ENCODE measurements at regions not wholly inside any gene's neighbourhood (a gene's known extent, or its start where the extent isn't known, plus 50 kb on each side); places are given as distances from the start of the nearest gene placed in this dataset.

- no peaks in the 10 kb centered on the region for H3K36me3 ChIP-seq
- TF ChIP-seq EP300 (IDR thresholded peaks at IDR 0.05) (no peak), CTCF (IDR thresholded peaks at IDR 0.05) (no peak), POLR2A (IDR thresholded peaks at IDR 0.05) (no peak), POLR2AphosphoS5 (IDR thresholded peaks at IDR 0.05) (no peak)
- intact Hi-C loops (cut with DNase I), result no loop called here
- H3K9me3 ChIP-seq, result no peaks in the 10 kb centered on the region
- H3K4me1 ChIP-seq, result peaks cover 0 to 9% (median 3%) of the 10 kb centered on the region in 4 donors
- H3K27me3 ChIP-seq, result peaks cover 5 to 54% (median 19%) of the 10 kb centered on the region in 3 donors
- H3K27ac ChIP-seq, result no peak overlapping the region
- 85 to 89% methylated on average over 7 of the region's 7 CpGs for WGBS, 2 donors
- DNase-seq, result no peak
- H3K4me3 ChIP-seq, result no peak overlapping the region
Measured at GRCh38 chr5:175775416-175775815, 96.0 kb upstream of the CPLX2 start.

DNA sequence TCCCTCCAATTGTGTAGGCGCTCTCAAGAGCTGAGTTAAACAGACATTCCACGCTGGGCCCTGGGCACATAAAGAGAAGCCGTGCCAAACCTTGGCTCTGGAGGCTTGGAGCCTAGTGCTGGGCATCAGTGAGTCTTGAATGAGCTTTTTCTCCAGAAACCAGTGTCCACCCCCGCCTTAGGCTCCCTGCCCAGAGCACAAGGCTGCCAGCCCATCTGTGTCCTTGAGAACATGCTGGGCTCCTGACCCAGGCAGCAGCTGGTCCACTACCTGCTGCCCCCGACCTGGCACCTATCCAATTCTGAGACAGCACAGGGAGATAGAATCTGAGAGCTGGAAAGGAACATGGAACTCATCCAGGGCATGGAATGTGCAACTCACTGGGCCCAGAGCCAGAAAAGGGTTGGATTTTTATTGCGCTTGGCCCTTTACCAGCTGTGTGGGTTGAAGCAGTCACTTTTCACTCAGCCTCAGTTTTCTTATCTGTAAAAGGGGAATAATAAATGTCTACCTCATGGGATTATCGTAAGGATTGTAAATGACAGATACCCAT is 92.4 kb upstream of the CPLX2 start:
- TF ChIP-seq POLR2A (IDR thresholded peaks at IDR 0.05), result no peak
- no peak for TF ChIP-seq CTCF (IDR thresholded peaks at IDR 0.05)
- Histone ChIP-seq H3K4me3 (no peak overlapping the region), H3K4me1 (no peaks in the 10 kb centered on the region), H3K9me3 (no peaks in the 10 kb centered on the region), H3K27me3 (peaks cover 0 to 19% (median 0%) of the 10 kb centered on the region in 3 donors), H3K36me3 (no peaks in the 10 kb centered on the region), H3K27ac (no peak overlapping the region)
- intact Hi-C loops (cut with DNase I), result no loop called here
- DNase-seq, result no peak
- 38 to 72% methylated on average over 7 of the region's 7 CpGs for WGBS, 2 donors

- Histone ChIP-seq H3K27ac (no peak overlapping the region), H3K36me3 (no peaks in the 10 kb centered on the region), H3K27me3 (no peaks in the 10 kb centered on the region), H3K4me3 (no peak overlapping the region), H3K4me1 (no peaks in the 10 kb centered on the region), H3K9me3 (no peaks in the 10 kb centered on the region)
- TF ChIP-seq CTCF (IDR thresholded peaks at IDR 0.05), result no peak
- no peak for TF ChIP-seq POLR2A (IDR thresholded peaks at IDR 0.05)
- TF ChIP-seq EP300 (IDR thresholded peaks at IDR 0.05), result no peak
- TF ChIP-seq POLR2AphosphoS5 (IDR thresholded peaks at IDR 0.05), result no peak
- intact Hi-C loops (cut with DNase I), result no loop called here
- DNase-seq, result no peak
Measured at GRCh38 chr5:175783739-175784138, 87.6 kb upstream of the CPLX2 start.

DNA sequence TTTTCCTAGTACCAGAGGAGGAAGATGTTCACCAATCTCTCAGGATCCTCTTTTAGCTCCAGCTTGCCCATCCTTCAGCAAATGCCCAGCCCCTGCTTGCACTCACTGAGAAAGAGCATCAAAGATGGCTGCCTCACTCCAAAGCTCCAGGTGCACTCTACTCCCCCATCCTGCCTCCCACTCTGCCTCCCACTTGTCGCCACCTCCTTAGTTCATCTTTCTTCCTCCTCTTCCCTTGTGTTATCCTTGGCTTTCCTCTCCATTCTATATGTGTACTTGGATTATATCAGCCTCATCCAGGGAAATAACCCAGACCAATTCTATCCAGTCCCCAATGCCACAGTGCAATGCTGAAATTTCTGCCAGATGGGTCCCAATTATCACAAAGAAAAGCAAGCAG is 87.1 kb upstream of the CPLX2 start:
- no peaks in the 10 kb centered on the region for H3K27me3 ChIP-seq
- no peaks in the 10 kb centered on the region for H3K9me3 ChIP-seq
- TF ChIP-seq POLR2A (IDR thresholded peaks at IDR 0.05) (no peak), EP300 (IDR thresholded peaks at IDR 0.05) (no peak)
- no peaks in the 10 kb centered on the region for H3K36me3 ChIP-seq
- WGBS, 2 donors, result 88 to 89% methylated on average over 1 of the region's 1 CpG
- no peak for DNase-seq
- H3K4me3 ChIP-seq, result no peak overlapping the region
- intact Hi-C loops (cut with DNase I), result no loop called here
- no peaks in the 10 kb centered on the region for H3K4me1 ChIP-seq
- H3K27ac ChIP-seq, result no peak overlapping the region

DNA sequence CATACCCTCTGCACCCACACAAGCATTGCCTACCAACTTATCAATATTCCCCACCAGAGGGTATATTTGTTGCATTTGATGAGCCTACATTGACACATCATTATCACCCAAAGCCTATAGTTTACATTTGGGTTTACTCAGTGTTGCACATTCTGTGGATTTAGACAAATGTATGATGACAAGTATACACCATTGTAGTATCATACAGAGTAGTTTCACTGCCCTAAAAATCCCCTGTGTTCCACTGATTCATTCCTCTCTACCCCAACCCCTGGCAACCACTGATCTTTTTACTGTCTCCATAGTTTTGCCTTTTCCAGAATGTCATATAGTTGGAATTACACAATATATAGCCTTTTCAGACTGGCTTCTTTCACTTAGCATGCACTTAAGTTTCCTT is 85.7 kb upstream of the CPLX2 start:
- H3K27ac ChIP-seq, result no peak overlapping the region
- intact Hi-C loops (cut with DNase I), result no loop called here
- no peak for TF ChIP-seq POLR2A (IDR thresholded peaks at IDR 0.05)
- TF ChIP-seq EP300 (IDR thresholded peaks at IDR 0.05), result no peak
- no peak for TF ChIP-seq POLR2AphosphoS5 (IDR thresholded peaks at IDR 0.05)
- TF ChIP-seq CTCF (IDR thresholded peaks at IDR 0.05), result no peak
- no peaks in the 10 kb centered on the region for H3K36me3 ChIP-seq
- DNase-seq, result no peak
- H3K4me1 ChIP-seq, result no peaks in the 10 kb centered on the region
- no peaks in the 10 kb centered on the region for H3K27me3 ChIP-seq
- H3K4me3 ChIP-seq, result no peak overlapping the region
- H3K9me3 ChIP-seq, result no peaks in the 10 kb centered on the region

Measured in sigmoid colon (tissue), 6 donors.